HG03159 (cell line): ENCODE measurements at regions not wholly inside any gene's neighbourhood (a gene's known extent, or its start where the extent isn't known, plus 50 kb on each side); places are given as distances from the start of the nearest gene placed in this dataset.
A peak's percentile ranks its signal among the peaks of the same experiment; 100 is the strongest.

Source experiments
- ATAC-seq: cut with Tn5 transposase; IDR thresholded peaks from one replicate; pipeline ENCODE4 v1.9.1; 2021; ENCODE audit warnings: mild to moderate bottlenecking, moderate library complexity; ENCODE audit not compliant: unreplicated experiment

DNA sequence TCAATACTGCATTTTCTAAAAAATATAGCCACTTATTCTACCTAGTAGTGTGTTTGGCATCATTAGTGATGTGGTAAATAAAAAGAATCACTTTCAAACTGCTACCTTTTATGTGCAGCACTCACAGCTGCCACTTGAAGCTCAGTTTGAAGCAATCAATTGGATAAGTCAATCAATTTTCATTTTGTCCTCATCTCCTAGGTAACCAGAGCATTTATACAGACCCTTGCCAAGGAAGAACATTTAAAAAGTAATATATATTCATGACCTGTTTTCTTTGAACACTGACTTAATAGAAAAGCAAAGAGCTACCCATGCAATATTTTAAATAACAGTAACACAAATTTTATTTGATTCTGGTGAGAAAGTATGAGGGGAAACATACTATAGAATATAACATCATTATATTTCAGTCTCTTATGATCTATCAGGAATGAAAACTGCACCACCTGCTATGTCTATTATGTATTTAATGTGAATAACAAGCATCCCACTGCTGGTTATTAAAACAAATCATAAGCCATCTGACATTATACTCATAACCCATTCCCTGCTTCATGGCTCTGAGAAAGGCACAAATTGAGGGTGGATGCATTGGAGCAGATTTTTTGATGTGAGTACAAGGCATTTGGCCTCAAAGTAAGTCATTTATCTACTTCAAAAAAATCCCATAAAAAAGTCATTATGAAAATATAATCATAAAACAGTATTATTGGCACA, 168.4 kb upstream of the C21orf91 start:
- no peak for ATAC-seq

DNA sequence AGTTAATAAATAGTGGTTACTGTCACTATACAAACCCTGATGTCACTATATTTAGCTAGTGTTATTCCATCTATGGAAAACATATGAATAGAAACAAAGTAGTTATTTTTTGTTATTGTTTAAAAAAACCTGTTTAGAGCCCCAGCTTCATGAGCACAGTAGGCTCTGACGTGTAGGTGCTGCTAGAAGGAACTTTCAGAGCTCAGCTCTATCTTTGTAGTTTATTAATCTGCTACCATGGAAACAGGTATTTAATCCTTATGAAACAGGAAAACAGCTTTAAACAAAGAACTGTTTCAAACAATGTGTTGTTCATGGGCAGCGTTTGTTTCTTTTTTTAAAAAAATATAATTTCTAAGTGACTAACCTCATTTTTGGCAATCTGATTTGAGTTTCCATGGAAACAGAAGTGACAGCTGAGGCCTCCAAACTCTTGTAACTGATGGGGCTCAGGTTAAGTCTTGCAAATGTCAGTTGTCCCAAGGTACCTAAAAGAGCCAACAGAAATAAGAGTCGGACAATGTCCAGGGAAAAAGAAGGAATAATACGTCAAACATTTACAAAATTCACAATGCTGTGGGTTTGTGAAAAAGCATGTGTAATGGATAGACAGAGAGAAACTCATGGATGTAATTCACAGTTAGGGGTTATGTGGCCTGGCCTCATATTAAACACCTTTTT, 162.0 kb upstream of the C21orf91 start:
- no peak for ATAC-seq

DNA sequence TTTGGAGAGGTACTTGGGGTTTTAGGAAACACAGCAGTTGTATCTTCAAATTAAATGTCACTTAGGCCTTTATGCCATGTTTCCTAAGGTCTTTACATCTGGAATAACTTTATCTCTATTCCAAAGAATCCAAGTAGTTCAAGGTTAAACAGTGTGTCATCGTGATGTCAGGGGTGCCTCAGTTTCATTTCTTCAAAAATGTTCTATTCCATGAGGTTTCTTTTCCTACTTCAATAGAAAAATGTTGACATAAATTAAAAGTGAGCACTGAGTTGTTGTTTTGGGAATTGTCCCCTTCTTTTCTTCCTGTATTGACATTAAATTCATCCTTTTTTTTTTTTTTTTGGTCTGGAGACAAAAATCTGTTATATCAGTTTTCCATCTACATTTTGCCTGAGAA, 160.6 kb upstream of the C21orf91 start:
- ATAC-seq: no peak

DNA sequence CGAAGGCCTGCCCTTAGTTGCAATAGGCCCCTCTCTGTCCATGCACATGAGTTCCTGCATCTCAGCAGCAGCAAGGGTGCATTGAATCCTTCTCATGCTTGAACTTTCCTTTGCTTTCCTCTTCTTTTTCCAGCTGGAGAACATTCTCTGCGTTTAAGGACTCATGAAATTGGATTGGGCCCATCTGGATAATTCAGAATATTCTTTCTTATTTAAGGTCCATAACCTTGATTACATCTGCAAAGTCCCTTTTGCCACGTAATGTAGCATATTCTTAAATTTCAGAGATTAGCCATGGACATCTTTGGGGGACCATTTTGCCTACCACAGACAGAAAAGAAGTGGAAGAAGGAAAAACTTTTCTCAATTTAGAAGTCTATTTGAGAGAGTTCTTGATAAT, 159.7 kb upstream of the C21orf91 start:
- ATAC-seq: no peak

DNA sequence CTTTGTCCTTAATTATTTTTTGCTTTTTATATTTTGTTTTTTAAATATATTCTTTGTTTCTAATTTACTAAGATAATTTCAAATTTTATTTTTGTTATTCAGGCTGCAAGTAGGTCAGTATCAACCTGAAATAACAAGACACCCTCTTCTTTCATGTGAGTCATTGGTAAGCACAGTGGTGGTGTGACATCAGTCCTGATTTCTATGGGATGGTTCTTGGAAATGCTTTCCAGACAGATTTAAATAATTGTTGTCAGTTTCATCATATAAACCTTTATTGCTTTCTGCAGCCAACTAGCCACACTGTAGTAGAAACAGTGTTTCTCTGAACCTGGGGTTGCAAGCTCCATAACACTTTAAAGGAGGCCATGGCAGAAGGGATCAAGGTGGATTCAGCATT, 157.5 kb upstream of the C21orf91 start:
- ATAC-seq: no peak

DNA sequence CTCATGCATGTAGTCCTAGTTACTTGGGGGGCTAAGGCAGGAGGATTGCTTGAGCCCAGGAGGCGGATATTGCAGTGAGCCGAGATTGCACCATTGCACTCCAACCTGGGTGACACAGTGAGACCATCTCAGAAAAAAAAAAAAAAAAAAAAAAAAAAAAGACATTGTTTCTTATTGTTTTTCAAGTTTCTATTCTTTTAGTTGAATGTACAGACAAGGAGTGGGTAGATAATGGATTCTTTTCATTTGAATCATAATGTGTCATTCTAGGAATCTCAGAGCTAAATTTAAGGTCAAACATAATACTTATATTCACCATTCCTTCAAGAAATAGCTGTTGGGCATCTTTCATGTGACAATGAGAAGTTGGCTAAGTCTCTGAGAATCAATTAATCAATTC, 157.0 kb upstream of the C21orf91 start:
- no peak for ATAC-seq

DNA sequence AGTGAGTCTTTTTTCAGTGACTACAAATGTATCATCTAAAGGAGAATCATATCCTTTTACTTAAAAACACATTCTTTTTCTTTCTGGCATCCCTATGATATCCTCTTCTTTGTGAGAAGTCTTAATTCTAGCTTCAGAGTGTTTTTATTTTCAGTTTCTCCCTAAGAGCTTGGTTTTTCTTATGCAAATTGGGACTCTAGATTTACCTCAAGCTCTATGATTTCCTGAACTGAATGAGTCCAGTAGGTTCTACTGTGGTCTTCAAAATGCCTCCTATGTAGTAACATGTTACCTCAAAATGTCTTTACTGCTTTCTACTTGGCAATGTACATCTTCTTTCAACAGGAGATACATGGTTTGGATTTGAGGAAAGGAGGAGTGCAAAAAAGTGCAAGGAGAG, 148.2 kb upstream of the C21orf91 start:
- no peak for ATAC-seq

DNA sequence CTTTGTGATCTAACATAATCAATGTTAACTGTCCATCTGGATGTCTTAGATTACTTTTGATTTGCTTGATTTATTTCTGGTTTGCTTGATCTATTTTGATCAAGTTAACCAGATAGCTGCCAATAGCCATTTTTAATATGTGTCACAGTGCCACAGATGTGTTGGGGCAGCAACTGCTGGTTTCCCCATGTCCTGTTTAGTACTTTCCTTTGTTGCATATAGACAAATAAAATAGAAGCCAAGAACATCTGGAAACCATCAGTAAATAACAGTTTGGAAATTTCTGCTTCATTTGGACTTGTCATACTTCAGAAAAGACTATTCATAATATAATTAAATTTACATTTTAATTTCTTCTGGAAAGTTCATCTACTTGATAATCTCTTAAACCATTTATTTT, 145.6 kb upstream of the C21orf91 start:
- no peak for ATAC-seq

DNA sequence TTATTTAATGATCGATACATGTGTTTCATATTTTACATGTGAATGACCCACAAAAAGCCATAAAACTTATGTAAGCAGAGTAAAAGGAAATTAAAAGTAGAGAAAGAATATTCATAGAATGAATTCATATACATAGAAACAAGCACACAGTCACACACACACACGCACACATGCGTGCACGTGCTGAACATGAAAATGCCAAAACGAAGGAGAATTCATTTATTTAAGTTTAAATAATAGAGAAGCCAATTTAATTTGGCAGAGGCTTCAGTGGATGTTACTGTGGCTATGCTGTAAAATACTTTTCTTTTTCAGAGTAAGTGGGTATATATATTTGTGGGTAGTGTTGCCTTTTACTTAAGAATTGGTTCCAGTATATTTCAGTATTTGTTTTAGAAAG, 145.0 kb upstream of the C21orf91 start:
- no peak for ATAC-seq

DNA sequence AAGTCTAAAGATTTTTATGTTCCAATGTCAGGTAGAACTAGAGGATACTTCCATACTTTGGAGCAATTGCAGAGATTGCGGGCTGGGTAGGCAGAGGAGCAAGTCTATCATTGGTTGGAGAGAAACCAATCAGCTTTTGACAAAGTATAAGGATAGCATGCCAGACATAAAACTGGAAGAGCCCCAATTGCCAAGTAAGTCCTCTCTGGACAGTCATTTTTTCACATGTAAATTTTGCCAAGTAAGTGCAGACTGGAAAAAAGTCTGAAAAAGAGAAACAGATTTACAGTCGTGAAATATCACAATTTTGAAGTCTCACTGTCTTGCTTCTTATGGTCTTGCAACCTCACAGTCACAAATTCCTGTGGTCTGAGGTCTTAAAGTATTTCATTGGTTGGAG, 131.4 kb upstream of the C21orf91 start:
- no peak for ATAC-seq

DNA sequence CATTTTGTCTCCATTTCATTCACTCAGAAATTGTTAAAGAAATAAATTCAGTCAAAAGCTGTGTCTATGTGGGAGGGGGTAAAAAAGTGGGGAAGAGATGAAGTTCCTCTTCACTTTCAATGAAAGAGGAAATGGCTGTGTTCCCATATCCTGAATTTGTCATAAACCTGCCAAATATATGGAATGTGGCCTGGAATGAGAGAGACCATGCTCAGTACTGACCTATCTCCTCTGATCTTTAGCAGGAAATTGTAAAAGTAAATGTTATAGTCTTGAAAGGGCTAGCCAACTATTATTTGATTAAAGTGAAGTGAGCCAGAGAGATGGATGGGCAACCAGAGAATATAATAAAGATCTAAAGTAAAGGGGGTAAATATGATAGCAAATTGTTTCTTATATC, 130.3 kb upstream of the C21orf91 start:
- ATAC-seq: no peak

DNA sequence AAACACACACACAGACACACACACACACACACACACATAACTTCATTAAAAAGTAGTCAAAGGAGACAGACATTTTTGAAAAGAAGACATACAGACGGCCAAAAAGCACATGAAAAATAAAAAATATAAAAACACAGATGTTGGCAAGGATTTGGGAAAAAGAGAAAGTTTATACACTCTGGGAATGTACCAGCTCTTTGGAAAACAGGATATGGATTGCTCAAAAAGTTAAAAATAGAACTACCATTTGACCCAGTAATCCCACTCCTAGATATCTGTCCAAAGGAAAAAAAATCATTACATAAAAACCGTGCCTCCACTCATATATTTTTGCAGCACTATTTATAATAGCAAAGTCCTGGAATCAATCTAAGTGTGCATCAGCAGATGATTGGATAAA, 128.4 kb upstream of the C21orf91 start:
- ATAC-seq: no peak

DNA sequence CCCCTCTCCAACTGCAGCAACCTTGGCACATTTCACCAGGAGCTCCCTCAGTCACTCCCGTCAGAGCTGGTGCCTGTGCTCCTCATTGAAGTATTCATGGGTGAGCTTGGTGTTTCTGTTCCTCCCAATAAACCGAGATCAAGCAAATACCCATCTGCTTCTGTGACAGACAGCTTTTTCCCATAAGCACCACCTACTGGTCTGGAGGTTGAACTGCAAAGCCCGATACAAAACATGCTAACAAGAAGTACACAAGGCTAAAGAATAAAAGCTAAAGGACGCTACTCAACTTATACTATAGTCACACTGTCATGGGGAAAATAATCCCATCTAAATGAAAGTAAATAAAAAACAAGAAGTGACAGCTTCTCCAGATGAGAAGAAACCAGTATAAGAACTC, 111.9 kb upstream of the C21orf91 start:
- ATAC-seq: peak; percentile 50

DNA sequence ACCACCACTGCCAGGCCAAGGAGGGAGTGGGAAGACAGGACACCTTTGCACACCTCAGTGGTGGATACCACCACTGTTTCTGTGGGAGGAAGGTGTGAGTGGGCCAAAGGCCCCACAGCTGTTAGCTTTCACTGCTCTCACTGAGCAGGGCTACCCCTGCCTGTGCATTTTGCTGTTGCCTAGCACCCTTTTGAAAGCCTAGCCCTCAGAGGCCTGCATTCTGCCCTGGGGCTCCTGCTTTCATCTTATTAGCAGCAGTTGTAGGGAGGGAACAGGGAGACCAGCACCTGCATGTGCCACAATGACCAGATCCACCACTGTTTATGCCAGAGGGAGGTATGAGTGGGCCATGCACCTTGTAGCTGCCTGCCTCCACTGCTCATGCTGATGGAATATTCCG, 110.9 kb upstream of the C21orf91 start:
- ATAC-seq: no peak

DNA sequence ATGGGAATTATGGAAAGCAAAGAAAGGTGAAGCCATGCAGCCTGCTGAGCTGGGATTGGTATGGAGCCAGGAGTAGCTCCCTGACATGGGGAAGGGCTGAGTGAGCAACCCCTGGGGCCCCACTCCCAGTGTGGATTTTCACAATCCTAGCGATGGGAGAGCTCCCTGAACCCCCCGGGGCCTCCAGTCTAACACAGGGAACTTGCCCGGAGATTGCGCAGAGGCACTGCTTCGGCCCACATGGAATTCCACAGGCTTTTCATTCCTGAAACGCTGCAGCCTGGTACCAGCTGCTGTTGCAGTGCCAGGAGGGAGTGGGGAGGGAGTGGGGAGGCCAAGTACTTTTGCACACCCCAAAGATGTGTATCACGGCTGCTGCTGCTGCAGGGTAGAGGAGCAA, 110.4 kb upstream of the C21orf91 start:
- no peak for ATAC-seq

DNA sequence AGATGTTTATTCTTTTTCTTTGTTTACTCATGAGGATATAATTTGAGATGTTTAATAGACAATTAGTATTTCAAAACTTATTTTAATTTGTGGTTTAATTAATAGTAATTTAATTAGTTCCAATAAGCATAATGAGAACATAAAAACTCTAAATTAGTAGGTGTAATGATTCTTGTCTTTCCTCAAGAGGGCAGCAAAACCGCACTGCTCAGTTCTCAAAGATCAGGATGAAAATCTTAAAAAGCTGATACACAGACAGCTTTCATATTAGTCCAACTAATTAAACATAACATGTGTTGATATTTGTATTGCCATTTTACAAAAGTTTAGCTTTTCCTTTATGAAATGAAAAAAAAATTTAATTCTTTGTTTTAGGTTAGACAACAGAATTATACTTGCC, 106.7 kb upstream of the C21orf91 start:
- no peak for ATAC-seq

DNA sequence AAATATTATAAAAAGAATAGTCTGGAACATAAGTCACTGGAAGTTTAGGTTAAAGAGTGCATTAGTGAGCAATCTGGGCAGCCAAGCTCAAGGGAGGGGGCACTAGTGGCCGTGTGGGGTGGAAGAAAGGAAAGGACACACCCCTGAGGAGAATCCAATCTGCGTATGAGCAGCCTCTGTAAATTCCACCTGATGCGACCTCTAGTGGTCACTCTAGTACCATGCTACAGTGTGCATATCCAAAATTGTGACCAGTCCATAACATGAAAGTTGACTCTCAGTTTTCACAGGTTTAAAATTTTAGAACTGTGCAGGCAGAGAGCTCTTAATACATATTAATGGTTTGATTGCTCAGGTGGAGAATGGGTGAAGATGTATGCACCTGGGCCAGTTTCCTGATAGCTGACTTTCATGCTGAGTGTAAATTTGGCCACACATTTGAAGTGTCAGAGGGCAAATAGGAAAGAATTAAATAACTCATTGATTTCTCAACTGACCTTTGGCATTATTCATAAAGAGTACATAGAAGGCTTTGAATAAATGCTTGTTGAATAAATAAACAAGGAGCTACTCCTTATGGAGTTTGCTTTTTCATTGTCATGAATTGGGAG, 105.9 kb upstream of the C21orf91 start:
- peak; percentile 94 for ATAC-seq

DNA sequence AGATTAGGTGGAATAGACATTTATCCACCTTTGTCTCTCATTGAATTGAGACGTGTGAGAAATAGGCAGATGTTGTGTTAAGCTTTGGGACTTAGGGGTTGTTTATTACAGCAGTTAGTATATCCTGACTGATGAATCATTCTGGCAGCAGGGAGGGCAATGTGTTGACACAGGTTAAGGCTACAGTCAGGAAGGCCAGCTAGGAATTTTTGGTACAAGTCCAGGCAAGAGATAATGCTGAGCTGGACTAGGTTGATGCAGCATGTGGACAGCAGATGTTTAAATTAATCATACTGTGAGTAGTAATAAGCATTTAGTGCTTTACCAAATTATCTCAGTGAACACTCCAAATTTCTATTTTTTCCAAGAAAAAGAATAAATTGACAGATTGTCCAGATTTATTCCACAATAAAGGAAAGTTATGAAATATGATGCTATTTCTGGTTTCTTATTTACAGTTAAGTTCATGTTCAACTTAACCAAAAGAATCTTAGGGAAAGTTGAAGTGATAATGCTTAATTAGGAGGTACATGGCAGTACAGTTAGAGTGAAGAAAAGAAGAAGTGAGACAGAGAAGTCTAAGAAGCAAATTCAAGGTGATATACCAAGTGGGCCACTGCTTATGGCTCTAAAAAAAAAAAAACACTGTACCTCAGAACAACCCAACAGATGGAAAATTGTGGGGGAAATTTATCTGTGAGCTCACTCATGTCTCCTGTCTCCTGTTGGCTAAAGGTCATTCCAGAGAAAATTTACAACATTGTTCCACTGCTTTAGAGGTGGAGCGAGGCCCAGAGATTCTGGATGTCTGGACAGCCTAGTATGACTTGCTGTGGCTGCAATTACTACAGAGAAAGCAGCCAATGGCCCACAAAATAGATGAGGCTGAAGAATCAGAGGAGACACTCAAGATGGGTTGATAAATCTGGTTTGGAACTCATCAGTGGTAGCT, 102.7 kb upstream of the C21orf91 start:
- no peak for ATAC-seq

DNA sequence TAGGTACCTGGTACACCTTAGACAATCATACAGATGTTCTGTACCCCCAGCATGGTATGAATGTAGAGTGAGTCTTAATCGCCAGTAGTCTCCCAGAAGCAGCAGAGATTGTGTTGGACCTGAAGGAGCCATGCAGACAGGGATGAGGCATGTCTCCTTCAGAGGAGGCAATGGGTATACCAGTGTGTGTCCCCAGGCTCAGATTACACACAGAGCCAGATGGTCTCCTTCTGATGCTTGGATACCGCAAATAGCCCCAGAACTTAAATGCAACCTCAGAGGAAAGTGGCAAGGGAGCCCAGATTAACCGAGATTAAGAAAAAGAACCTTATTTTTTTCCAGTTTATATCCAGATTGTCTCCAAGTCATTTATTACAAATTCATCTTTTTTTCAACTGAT, 96.8 kb upstream of the C21orf91 start:
- no peak for ATAC-seq

DNA sequence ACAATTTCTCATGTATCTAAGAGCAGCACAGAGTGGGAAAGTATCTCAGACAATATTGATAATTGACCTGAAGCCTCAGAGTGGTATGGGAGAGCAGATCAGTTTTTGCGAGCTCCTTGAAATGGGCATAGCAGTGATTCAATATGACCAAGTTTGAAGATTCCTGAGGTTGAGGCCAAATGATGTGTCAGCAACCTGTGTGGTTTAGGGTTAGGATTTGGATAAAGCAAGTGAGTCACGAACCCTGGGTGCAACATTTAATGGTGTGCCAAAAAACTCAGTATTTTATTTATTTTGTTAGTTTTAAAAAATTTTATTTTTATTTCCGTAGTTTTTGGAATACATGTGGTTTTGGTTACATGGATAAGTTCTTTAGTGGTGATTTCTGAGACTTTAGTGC, 92.5 kb upstream of the C21orf91 start:
- no peak for ATAC-seq

DNA sequence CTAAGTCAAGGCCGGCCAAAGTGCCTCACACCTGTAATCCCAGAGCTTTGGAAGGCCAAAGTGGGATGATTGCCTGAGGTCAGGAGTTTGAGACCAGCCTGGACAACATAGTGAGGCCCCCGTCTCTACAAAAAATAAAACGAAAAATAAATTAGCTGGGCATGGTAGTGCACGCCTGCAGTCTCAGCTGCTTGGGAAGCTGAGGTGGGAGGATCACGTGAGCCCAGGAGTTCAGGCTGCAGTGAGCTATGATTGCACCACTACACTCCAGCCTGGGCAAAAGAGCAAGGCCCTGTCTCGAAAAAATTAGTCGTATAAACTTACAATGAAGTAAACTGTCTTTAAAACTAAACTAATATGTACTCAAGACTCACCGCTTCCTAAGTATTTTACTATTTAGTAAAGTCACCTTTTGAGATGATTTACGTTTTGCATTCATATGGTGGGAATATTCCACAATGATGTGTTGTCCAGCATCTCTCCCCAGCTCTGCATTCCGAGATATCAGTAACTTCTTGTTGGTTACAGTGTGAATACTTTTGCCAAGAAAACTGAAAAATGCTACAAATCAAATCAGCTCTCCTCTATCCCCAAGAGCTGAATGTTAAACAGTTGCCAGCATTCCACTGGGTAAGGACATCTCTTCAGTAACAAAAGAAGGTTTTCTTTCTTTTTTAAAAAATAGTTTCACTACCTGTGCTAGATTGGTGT, 84.9 kb upstream of the C21orf91 start:
- ATAC-seq: no peak
